C4-2B (cell line): ENCODE measurements at regions not wholly inside any gene's neighbourhood (a gene's known extent, or its start where the extent isn't known, plus 50 kb on each side); places are given as distances from the start of the nearest gene placed in this dataset.

Source experiments
- H3K27ac ChIP-seq: fragments of 450-650 bp; 2 replicates; pipeline ENCODE4 v1.5.1; 2017
- CTCF ChIP-seq: fragments of 450-650 bp; conservative IDR thresholded peaks from 2 replicates; pipeline ENCODE4 v1.5.1; 2017; ENCODE audit warnings: mild to moderate bottlenecking
- ZFX ChIP-seq: fragments of 450-650 bp; IDR thresholded peaks from 2 replicates; pipeline ENCODE4 v1.6.1; 2017

- H3K27ac ChIP-seq = no peak overlapping the region
- TF ChIP-seq CTCF (no peak), ZFX (no peak)
These were observed 364.5 kb upstream of the JARID2 start for GRCh38 chr6:14881398-14881797.

- H3K27ac ChIP-seq = no peak overlapping the region
- no peak for TF ChIP-seq ZFX
- no peak for TF ChIP-seq CTCF
These were observed 363.4 kb upstream of the JARID2 start for GRCh38 chr6:14882394-14883026.

GRCh38 chr6:14883921-14884320 is 361.9 kb upstream of the JARID2 start:
- H3K27ac ChIP-seq = no peak overlapping the region

GRCh38 chr6:14885498-14885897 is 360.4 kb upstream of the JARID2 start:
- TF ChIP-seq CTCF (no peak), ZFX (no peak)

More at GRCh38 chr6:14883921-14884320, 361.9 kb upstream of the JARID2 start:
- TF ChIP-seq ZFX = no peak
- no peak for TF ChIP-seq CTCF

GRCh38 chr6:14887181-14887580 is 358.7 kb upstream of the JARID2 start:
- TF ChIP-seq CTCF = no peak
- H3K27ac ChIP-seq = no peak overlapping the region

More at GRCh38 chr6:14885498-14885897, 360.4 kb upstream of the JARID2 start:
- no peak overlapping the region for H3K27ac ChIP-seq

- TF ChIP-seq ZFX = no peak
- no peak for TF ChIP-seq CTCF
- H3K27ac ChIP-seq = no peak overlapping the region
These were observed 357.8 kb upstream of the JARID2 start for GRCh38 chr6:14887986-14888574.

GRCh38 chr6:14888575-14889000 is 357.3 kb upstream of the JARID2 start:
- peak overlapping the region; percentile 24; the same call in 1 of the 2 replicates for H3K27ac ChIP-seq
- TF ChIP-seq CTCF (no peak), ZFX (no peak)
